ENCODE measurements at regions not wholly inside any gene's neighbourhood (a gene's known extent, or its start where the extent isn't known, plus 50 kb on each side); places are given as distances from the start of the nearest gene placed in this dataset.
"Not testable (repeated sequence)": the region's sequence is repeated elsewhere in the genome, so short reads cannot be mapped to it uniquely, and the experiment has no call there.

DNA sequence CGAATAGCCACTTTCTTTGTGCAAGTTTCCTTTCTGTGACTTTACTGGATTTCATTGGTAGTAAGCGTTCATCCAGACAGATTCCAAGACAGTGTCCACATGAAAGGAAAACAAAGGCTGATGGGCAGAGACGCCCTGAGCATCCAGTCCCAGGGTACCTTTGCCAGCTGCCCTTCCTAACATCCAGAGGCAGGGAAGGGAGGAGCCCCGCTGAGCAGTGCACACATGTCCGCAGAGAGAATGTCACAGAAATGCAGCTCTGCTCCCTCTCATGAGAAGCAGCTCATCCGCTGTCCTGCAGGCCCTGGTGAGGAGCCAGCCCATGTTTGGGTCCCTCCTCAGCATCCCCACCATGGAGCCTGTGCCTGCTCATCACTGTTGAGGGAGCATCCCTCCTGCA, 197.4 kb upstream of the POTEB2 start:
- H3K4me3 ChIP-seq; H3K4me1 ChIP-seq; H3K27ac ChIP-seq; H3K36me3 ChIP-seq; intact Hi-C loops (cut with DNase I; ENCODE audit: low total_unique reads); H3K9me3 ChIP-seq; DNase-seq (ENCODE audit: low spot score in 2 of 2); H3K27me3 ChIP-seq: not testable (repeated sequence)

DNA sequence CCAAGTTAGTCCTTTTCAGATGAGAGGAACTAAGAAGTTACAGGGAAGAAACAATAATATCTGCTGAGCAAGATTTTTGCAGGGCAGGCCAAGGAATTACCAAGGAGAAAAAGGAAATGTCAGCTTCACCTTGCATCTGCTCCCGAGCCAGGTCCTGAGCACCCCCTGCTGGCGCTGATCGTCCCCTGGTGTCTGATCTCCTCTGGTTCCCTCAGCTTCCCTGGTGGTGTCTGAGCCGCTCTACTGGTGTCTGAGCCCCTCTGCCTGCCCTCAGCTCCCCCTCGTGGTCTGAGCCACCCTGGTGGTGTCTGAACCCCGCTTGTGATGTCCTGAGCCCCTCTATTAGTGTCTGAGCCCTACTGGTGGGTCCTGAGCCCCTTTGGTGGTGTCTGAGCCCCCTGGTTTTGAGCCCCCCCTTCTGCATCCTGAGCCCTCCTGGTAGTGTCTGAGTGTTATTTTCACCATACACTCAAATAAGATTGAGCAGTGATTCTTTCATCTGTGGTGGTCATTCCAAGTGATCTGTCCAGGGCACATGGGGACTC, 196.6 kb upstream of the POTEB2 start:
- DNase-seq (ENCODE audit: low spot score in 2 of 2); H3K27ac ChIP-seq; H3K4me3 ChIP-seq; H3K9me3 ChIP-seq; H3K27me3 ChIP-seq; H3K4me1 ChIP-seq; H3K36me3 ChIP-seq; intact Hi-C loops (cut with DNase I; ENCODE audit: low total_unique reads): not testable (repeated sequence)

DNA sequence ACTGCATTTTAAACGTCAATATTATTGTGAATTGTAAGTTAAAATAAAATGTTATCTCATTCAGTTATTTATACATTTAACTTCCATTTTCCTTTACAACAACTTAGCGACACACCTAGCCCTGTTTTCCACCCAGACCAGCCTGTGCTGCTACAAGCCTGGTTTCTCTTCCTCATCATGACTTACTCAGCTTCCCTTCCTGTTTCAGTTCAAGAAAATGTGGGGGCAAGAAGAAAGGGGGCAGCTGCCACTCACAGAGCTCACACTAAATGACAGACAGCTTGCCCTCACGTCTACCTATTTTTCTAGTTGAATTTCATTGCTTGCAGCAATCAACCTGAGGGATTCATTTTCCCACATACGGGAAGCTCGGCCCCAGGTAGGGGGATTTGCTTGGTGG, 185.8 kb upstream of the POTEB2 start:
- H3K9me3 ChIP-seq; H3K36me3 ChIP-seq; intact Hi-C loops (cut with DNase I; ENCODE audit: low total_unique reads); H3K4me3 ChIP-seq; H3K4me1 ChIP-seq; H3K27ac ChIP-seq; H3K27me3 ChIP-seq; DNase-seq (ENCODE audit: low spot score in 2 of 2): not testable (repeated sequence)

DNA sequence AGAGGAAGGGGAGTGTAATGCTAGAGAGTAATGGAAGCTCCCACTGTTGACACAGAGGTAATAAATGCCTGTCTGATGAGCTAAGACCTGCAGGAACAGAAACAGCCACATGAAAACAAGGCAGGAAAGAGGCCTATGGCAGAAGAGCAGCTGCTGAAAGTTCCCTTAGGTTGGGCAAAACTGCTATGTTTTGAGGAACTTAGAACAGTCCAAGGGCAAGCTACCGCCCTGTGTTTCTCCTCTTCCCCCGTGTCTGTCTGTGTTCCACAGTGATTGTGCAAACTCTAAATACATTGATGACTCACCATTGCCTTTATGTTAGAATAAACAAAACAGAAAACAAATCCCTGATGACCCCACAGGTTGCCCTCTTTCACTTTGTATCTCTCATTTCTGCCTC, 165.6 kb upstream of the POTEB2 start:
- intact Hi-C loops (cut with DNase I; ENCODE audit: low total_unique reads); H3K4me1 ChIP-seq; H3K36me3 ChIP-seq; H3K9me3 ChIP-seq; DNase-seq (ENCODE audit: low spot score in 2 of 2); H3K27me3 ChIP-seq; H3K27ac ChIP-seq; H3K4me3 ChIP-seq: not testable (repeated sequence)

DNA sequence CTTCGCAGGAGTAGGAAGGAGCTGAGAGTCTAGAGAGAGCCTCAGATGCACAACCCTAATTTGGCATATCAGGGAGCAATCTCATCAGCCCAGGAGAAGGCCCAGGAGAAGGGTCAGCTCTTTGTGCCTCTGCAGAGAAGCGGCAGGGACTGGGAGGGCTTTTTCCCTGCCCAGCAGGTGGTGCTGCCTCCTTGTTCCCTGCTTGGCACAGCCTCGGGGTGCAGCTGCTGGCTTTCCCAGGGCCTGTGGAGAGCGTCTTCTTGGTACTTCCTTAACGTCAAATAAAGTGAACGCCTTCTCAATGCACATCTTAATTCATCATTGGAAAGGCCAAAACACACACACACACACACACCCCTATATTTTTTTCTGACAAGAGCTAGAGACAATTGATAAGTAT, 162.9 kb upstream of the POTEB2 start:
- intact Hi-C loops (cut with DNase I; ENCODE audit: low total_unique reads); H3K9me3 ChIP-seq; H3K36me3 ChIP-seq; H3K4me3 ChIP-seq; H3K27ac ChIP-seq; DNase-seq (ENCODE audit: low spot score in 2 of 2); H3K4me1 ChIP-seq; H3K27me3 ChIP-seq: not testable (repeated sequence)

DNA sequence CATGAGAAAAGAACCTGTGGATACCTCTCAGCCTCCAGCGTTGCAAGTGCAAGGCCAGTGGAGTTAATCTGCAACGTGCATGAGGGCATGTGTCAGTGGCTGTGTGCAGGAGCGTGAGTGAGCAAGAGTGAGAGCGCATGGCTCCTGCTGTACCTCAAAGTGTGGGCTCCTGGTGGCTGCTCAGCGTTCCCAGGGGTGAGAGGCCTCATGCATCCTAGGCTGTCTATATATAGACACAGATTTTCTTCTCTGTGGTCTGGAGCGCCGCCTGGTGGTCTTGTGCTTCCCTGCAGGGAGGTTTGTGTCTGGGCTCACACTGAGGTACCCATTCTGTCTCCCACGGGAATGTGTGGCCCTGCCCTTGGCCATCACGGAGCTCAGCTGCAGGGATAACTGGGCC, 161.8 kb upstream of the POTEB2 start:
- H3K9me3 ChIP-seq; H3K27ac ChIP-seq; intact Hi-C loops (cut with DNase I; ENCODE audit: low total_unique reads); H3K36me3 ChIP-seq; DNase-seq (ENCODE audit: low spot score in 2 of 2); H3K4me1 ChIP-seq; H3K27me3 ChIP-seq; H3K4me3 ChIP-seq: not testable (repeated sequence)

DNA sequence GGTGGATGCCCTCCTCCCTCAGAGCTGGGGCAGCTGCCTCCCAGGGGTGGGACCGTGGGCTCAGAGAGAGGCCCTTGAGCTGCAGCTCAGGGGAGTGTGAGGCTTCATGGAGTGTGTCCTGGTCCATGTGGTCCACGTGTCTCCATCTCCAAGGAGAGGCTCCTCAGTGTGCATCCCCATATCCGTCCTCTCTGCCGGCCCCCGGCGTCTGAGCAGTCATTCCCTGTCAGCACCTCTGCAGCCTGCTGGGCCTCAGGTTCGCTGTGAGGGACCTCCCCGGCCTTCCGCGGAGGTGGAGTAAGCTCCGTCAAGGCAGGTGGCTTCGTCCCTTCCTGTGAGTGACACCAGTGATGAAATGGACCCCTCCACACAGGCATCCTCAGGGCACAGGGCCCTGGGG, 160.7 kb upstream of the POTEB2 start:
- intact Hi-C loops (cut with DNase I; ENCODE audit: low total_unique reads); H3K4me1 ChIP-seq; H3K9me3 ChIP-seq; DNase-seq (ENCODE audit: low spot score in 2 of 2); H3K4me3 ChIP-seq; H3K36me3 ChIP-seq; H3K27me3 ChIP-seq; H3K27ac ChIP-seq: not testable (repeated sequence)

DNA sequence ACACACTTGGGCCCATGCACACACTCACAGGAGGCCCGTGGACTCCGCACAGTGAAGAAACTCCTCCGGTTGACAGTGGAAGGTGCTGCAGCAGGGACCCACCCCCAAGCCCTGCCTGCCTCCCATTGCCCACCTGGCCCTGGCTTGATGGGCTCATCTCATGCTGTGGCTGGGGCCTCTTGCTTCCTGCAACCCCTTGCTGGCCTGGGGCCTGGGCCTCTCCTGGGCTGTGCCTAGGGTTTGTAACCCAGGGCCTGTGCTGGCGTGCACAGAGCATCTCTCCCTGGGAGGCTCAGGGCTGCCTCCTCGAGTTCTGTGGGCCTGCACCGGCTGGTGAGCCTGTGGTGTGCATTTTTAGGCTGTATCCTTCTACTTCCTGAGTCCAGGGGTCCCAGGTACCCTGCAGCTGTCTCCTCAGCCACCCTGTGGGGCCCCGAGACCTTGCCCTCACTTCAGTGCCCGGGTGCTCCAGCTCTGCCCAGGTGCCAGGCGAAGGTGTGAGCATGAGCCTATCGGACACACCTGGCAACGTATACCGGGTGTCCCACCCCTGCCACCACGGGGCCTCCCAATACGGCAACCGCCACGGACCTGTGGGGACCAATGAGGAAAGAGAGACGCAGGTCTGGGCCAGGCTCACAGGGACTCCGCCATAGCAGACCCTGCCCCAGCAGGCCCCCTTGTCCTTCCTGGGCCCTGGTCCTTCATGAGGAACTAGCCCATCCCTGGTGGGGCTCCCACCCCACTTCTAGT, 158.3 kb upstream of the POTEB2 start:
- intact Hi-C loops (cut with DNase I; ENCODE audit: low total_unique reads); H3K27me3 ChIP-seq; H3K9me3 ChIP-seq; DNase-seq (ENCODE audit: low spot score in 2 of 2); H3K4me1 ChIP-seq; H3K36me3 ChIP-seq; H3K4me3 ChIP-seq; H3K27ac ChIP-seq: not testable (repeated sequence)

DNA sequence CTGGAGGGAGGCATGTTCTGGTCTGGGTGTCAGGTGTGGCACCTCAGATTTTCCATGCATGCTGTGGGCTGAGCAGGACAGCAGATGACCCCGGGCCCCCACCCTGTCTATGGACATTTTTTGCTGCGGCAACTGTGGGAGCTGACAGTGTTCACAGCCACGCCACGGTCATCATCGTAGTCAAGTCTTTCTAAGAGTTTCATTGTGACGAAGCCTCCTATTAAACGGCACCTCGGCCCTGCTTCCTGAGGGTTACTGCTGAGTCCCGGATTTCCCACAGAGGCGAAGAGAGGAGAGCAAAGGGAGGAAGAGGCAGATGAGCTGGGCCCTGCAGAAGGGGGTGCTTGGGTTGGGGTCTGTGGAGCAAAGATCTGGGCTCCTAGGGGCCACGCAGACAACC, 152.1 kb upstream of the POTEB2 start:
- H3K4me1 ChIP-seq; H3K9me3 ChIP-seq; DNase-seq (ENCODE audit: low spot score in 2 of 2); H3K36me3 ChIP-seq; H3K27me3 ChIP-seq; H3K4me3 ChIP-seq; intact Hi-C loops (cut with DNase I; ENCODE audit: low total_unique reads); H3K27ac ChIP-seq: not testable (repeated sequence)

DNA sequence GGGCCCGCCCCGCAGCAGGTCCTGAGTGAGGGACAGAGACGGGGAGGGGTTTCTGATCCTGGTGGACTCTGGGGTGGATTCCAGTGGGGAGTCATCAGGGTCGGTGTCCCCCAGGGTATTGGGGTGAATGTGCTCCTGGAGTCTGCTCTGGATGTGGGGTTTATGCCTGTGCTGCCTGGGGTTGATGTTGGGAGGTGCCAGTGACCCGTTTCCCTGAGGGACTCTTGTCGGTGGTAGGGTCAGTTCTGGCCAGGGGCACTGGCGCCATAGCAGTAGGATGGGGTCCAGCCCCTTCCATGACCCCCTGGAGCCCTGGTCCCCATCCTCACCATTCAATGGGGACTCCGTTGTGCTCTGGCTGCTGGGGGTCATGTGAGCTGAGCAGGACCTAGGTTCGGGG, 151.2 kb upstream of the POTEB2 start:
- DNase-seq (ENCODE audit: low spot score in 2 of 2), result not testable (repeated sequence)

DNA sequence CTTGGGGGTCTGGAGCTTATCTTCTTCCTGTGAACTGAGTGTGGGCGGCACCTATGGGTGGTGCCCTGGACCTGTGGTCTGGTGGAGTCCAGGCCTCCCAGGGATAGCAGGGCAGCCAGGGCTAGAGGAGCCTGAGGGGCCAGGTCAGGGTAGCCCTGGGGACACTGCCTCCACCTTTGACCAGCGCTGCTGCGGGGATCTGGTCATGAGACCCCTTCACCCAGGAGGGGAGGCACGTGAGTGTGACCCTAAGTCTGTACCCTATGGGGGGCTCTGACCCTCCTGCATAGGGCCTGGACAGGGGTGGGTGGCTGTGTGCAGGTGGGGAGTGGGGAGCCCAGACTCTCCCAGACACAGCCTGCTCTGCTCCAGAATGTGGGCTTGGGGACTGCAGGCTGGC, 150.5 kb upstream of the POTEB2 start:
- H3K36me3 ChIP-seq; H3K9me3 ChIP-seq; intact Hi-C loops (cut with DNase I; ENCODE audit: low total_unique reads); H3K4me1 ChIP-seq; H3K27ac ChIP-seq; H3K27me3 ChIP-seq; DNase-seq (ENCODE audit: low spot score in 2 of 2); H3K4me3 ChIP-seq: not testable (repeated sequence)

More for the DNA sequence above, 151.2 kb upstream of the POTEB2 start:
- H3K27ac ChIP-seq; H3K4me1 ChIP-seq; H3K9me3 ChIP-seq; H3K27me3 ChIP-seq; H3K4me3 ChIP-seq; H3K36me3 ChIP-seq; intact Hi-C loops (cut with DNase I; ENCODE audit: low total_unique reads): not testable (repeated sequence)

DNA sequence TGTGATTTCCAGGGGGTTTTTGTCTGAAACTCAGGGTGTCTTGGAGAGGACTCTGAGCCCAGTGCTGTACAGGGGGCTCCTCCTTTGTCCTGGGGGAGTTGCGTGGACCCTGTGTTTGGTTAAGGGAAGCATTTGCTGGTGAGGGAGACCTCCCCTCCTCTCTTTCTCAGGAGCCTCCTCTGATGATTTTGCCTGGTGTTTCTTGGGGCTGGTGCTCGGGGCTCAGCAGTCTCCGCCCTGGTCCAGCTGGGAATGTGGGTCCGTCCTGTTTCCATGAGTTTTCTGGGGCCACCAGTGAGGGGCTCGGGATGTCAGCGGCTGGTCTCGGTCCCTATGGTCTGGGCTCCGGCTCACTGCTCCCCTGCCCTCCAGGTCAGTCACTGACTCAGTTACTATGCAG, 149.1 kb upstream of the POTEB2 start:
- H3K36me3 ChIP-seq; H3K9me3 ChIP-seq; H3K27ac ChIP-seq; H3K4me3 ChIP-seq; DNase-seq (ENCODE audit: low spot score in 2 of 2); H3K4me1 ChIP-seq; H3K27me3 ChIP-seq; intact Hi-C loops (cut with DNase I; ENCODE audit: low total_unique reads): not testable (repeated sequence)

DNA sequence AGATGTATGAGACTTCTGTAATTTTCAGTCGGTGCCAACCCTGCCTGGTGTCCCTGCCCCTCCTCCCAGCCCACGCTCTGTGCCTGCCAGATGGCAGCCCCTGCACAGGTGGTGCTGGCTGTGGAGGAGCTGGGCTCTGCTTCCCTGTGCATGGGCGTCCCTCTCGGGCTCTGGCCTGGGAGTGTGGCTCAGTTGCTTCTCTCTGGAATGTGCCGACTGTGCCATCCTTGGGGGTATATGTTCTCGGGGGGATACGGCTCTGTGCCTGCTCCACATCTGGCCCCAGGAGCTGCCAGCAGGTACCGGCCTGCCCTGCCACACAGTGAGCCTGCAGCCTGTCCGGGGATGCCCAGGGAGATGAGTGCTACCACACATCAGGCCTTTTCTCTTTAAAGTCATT, 147.2 kb upstream of the POTEB2 start:
- H3K27ac ChIP-seq; H3K27me3 ChIP-seq; H3K9me3 ChIP-seq; H3K4me3 ChIP-seq; H3K4me1 ChIP-seq; DNase-seq (ENCODE audit: low spot score in 2 of 2); H3K36me3 ChIP-seq; intact Hi-C loops (cut with DNase I; ENCODE audit: low total_unique reads): not testable (repeated sequence)

DNA sequence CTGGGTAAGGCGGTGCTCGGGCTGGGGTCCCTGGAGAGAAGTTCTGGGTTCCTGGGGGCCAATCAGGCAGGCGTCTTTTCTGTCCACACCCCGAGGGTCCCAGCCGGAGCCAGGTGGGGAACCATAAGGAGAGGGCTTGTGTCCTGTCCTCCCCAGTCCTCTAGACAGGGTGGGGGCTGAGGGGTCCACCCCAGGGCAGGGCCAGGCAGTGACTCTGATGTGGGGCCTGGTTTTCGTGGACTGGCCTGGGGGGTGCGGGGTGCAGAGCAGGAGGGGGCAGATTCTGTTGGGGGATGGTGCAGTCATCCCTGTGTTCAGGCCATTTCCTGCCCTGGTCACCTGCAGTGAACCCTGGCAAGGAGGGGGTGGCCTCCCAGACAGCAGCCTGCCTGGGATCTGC, 143.5 kb upstream of the POTEB2 start:
- H3K36me3 ChIP-seq; intact Hi-C loops (cut with DNase I; ENCODE audit: low total_unique reads); H3K4me1 ChIP-seq; H3K4me3 ChIP-seq; H3K9me3 ChIP-seq; H3K27me3 ChIP-seq; DNase-seq (ENCODE audit: low spot score in 2 of 2); H3K27ac ChIP-seq: not testable (repeated sequence)

Data from breast epithelium (tissue), 4 donors.